Stimulated activated memory B cell treated with anti-CD40 and anti-IgM and Interleukin-4, amounts not matched to agents 10 μg/mL and 1 μg/mL and 100 μg/mL, for 72 hours (primary cell): ENCODE measurements at regions not wholly inside any gene's neighbourhood (a gene's known extent, or its start where the extent isn't known, plus 50 kb on each side); places are given as distances from the start of the nearest gene placed in this dataset.

Experiments used
- ATAC-seq: fragments of 150-1000 bp; cut with Tn5 transposase; 2 replicates; pipeline ENCODE4 v1.10.0; 2021
- H3K27ac Mint-ChIP-seq: one replicate; pipeline ENCODE4 v1.8.0; 2022; ENCODE audit warnings: mild to moderate bottlenecking, mixed read lengths
- H3K27me3 Mint-ChIP-seq: one replicate; pipeline ENCODE4 v1.8.0; 2022; ENCODE audit warnings: mixed read lengths
- H3K36me3 Mint-ChIP-seq: one replicate; pipeline ENCODE4 v1.8.0; 2022; ENCODE audit warnings: mixed read lengths
- H3K4me1 Mint-ChIP-seq: one replicate; pipeline ENCODE4 v1.8.0; 2022; ENCODE audit warnings: mixed read lengths
- H3K4me3 Mint-ChIP-seq: one replicate; pipeline ENCODE4 v1.8.0; 2022; ENCODE audit warnings: mild to moderate bottlenecking, moderate library complexity, mixed read lengths
- H3K9me3 Mint-ChIP-seq: one replicate; pipeline ENCODE4 v1.8.0; 2022; ENCODE audit warnings: mixed read lengths

- H3K4me3 Mint-ChIP-seq: no peak overlapping the region
These were observed 341.4 kb downstream of the BMP4 start for GRCh38 chr14:53615252-53615651.

GRCh38 chr14:53613404-53614253, 343.0 kb downstream of the BMP4 start:
- H3K36me3 Mint-ChIP-seq: no peaks in the 10 kb centered on the region
- H3K27ac Mint-ChIP-seq: peak overlapping the region; percentile 99
- H3K4me1 Mint-ChIP-seq: peaks cover 60% of the 10 kb centered on the region
- H3K4me3 Mint-ChIP-seq: peak overlapping the region; percentile 79
- H3K27me3 Mint-ChIP-seq: no peaks in the 10 kb centered on the region
- peak; percentile 98 for ATAC-seq
- H3K9me3 Mint-ChIP-seq: no peaks in the 10 kb centered on the region

More at GRCh38 chr14:53615252-53615651, 341.4 kb downstream of the BMP4 start:
- no peak for ATAC-seq
- Mint-ChIP-seq H3K36me3 (no peaks in the 10 kb centered on the region), H3K27ac (peak overlapping the region; percentile 99), H3K4me1 (peaks cover 52% of the 10 kb centered on the region), H3K27me3 (no peaks in the 10 kb centered on the region), H3K9me3 (no peaks in the 10 kb centered on the region)

GRCh38 chr14:53610947-53611346, 345.7 kb downstream of the BMP4 start:
- ATAC-seq: no peak
- peaks cover 62% of the 10 kb centered on the region for H3K4me1 Mint-ChIP-seq
- no peaks in the 10 kb centered on the region for H3K27me3 Mint-ChIP-seq
- peak overlapping the region; percentile 99 for H3K27ac Mint-ChIP-seq
- no peaks in the 10 kb centered on the region for H3K9me3 Mint-ChIP-seq
- H3K4me3 Mint-ChIP-seq: no peak overlapping the region
- no peaks in the 10 kb centered on the region for H3K36me3 Mint-ChIP-seq

GRCh38 chr14:53609009-53609408, 347.6 kb downstream of the BMP4 start:
- H3K4me1 Mint-ChIP-seq: peaks cover 58% of the 10 kb centered on the region
- no peaks in the 10 kb centered on the region for H3K36me3 Mint-ChIP-seq
- no peaks in the 10 kb centered on the region for H3K9me3 Mint-ChIP-seq
- ATAC-seq: peak; percentile 1
- peak overlapping the region; percentile 85 for H3K27ac Mint-ChIP-seq
- H3K27me3 Mint-ChIP-seq: no peaks in the 10 kb centered on the region
- H3K4me3 Mint-ChIP-seq: no peak overlapping the region

- Mint-ChIP-seq H3K9me3 (no peaks in the 10 kb centered on the region), H3K27me3 (no peaks in the 10 kb centered on the region), H3K27ac (peak overlapping the region; percentile 85), H3K36me3 (no peaks in the 10 kb centered on the region), H3K4me3 (no peak overlapping the region), H3K4me1 (peaks cover 52% of the 10 kb centered on the region)
- ATAC-seq: peak; percentile 79
These were observed 348.3 kb downstream of the BMP4 start for GRCh38 chr14:53608369-53608768.

- Mint-ChIP-seq H3K36me3 (no peaks in the 10 kb centered on the region), H3K27ac (no peak overlapping the region), H3K4me1 (peaks cover 32% of the 10 kb centered on the region), H3K9me3 (no peaks in the 10 kb centered on the region), H3K27me3 (no peaks in the 10 kb centered on the region), H3K4me3 (no peak overlapping the region)
- ATAC-seq: no peak
These were observed 350.4 kb downstream of the BMP4 start for GRCh38 chr14:53606203-53606602.

GRCh38 chr14:53605562-53605961, 351.1 kb downstream of the BMP4 start:
- Mint-ChIP-seq H3K36me3 (no peaks in the 10 kb centered on the region), H3K27ac (no peak overlapping the region), H3K4me3 (no peak overlapping the region), H3K27me3 (no peaks in the 10 kb centered on the region), H3K4me1 (peaks cover 28% of the 10 kb centered on the region), H3K9me3 (no peaks in the 10 kb centered on the region)
- ATAC-seq: no peak

GRCh38 chr14:53603994-53604393, 352.6 kb downstream of the BMP4 start:
- Mint-ChIP-seq H3K4me1 (peaks cover 16% of the 10 kb centered on the region), H3K27ac (no peak overlapping the region), H3K4me3 (no peak overlapping the region), H3K9me3 (no peaks in the 10 kb centered on the region), H3K36me3 (no peaks in the 10 kb centered on the region), H3K27me3 (no peaks in the 10 kb centered on the region)
- ATAC-seq: peak; percentile 55

- H3K4me3 Mint-ChIP-seq: no peak overlapping the region
These were observed 355.2 kb downstream of the BMP4 start for GRCh38 chr14:53601409-53601808.

GRCh38 chr14:53599221-53599945, 357.2 kb downstream of the BMP4 start:
- Mint-ChIP-seq H3K27ac (no peak overlapping the region), H3K4me1 (no peaks in the 10 kb centered on the region), H3K9me3 (peaks cover 4% of the 10 kb centered on the region), H3K27me3 (no peaks in the 10 kb centered on the region), H3K4me3 (no peak overlapping the region), H3K36me3 (no peaks in the 10 kb centered on the region)
- no peak for ATAC-seq

More at GRCh38 chr14:53601409-53601808, 355.2 kb downstream of the BMP4 start:
- Mint-ChIP-seq H3K27ac (no peak overlapping the region), H3K27me3 (no peaks in the 10 kb centered on the region), H3K4me1 (no peaks in the 10 kb centered on the region), H3K36me3 (no peaks in the 10 kb centered on the region), H3K9me3 (no peaks in the 10 kb centered on the region)
- no peak for ATAC-seq

GRCh38 chr14:53596853-53597525, 359.6 kb downstream of the BMP4 start:
- no peaks in the 10 kb centered on the region for H3K4me1 Mint-ChIP-seq
- no peak overlapping the region for H3K27ac Mint-ChIP-seq
- no peaks in the 10 kb centered on the region for H3K27me3 Mint-ChIP-seq
- peaks cover 4% of the 10 kb centered on the region for H3K9me3 Mint-ChIP-seq
- ATAC-seq: no peak
- no peak overlapping the region for H3K4me3 Mint-ChIP-seq
- H3K36me3 Mint-ChIP-seq: no peaks in the 10 kb centered on the region

GRCh38 chr14:53591816-53592215, 364.8 kb downstream of the BMP4 start:
- ATAC-seq: no peak
- H3K27ac Mint-ChIP-seq: no peak overlapping the region
- H3K36me3 Mint-ChIP-seq: no peaks in the 10 kb centered on the region
- peaks cover 4% of the 10 kb centered on the region for H3K9me3 Mint-ChIP-seq
- no peak overlapping the region for H3K4me3 Mint-ChIP-seq
- peaks cover 15% of the 10 kb centered on the region for H3K27me3 Mint-ChIP-seq
- no peaks in the 10 kb centered on the region for H3K4me1 Mint-ChIP-seq

- no peaks in the 10 kb centered on the region for H3K9me3 Mint-ChIP-seq
- no peaks in the 10 kb centered on the region for H3K4me1 Mint-ChIP-seq
- ATAC-seq: no peak
- peaks cover 9% of the 10 kb centered on the region for H3K27me3 Mint-ChIP-seq
- no peak overlapping the region for H3K27ac Mint-ChIP-seq
- no peak overlapping the region for H3K4me3 Mint-ChIP-seq
- no peaks in the 10 kb centered on the region for H3K36me3 Mint-ChIP-seq
These were observed 375.1 kb downstream of the BMP4 start for GRCh38 chr14:53581504-53581903.

GRCh38 chr14:53571641-53572328, 384.8 kb downstream of the BMP4 start:
- Mint-ChIP-seq H3K4me3 (no peak overlapping the region), H3K9me3 (no peaks in the 10 kb centered on the region), H3K36me3 (no peaks in the 10 kb centered on the region), H3K4me1 (peaks cover 27% of the 10 kb centered on the region), H3K27ac (peak overlapping the region; percentile 82), H3K27me3 (no peaks in the 10 kb centered on the region)
- ATAC-seq: no peak
